Keratinocyte (primary cell): ENCODE measurements at regions not wholly inside any gene's neighbourhood (a gene's known extent, or its start where the extent isn't known, plus 50 kb on each side); places are given as distances from the start of the nearest gene placed in this dataset.
"Not testable (repeated sequence)": the region's sequence is repeated elsewhere in the genome, so short reads cannot be mapped to it uniquely, and the experiment has no call there.

ENCODE experiments used
- CTCF ChIP-seq, 3 experiments: IDR thresholded peaks in 1 of 3; conservative IDR thresholded peaks in 1 of 3; optimal IDR thresholded peaks in 1 of 3; 2 replicates in 2 of 3; 3 replicates in 1 of 3; pipeline versions ENCODE3 to v1.5.1; 2011; ENCODE audit warnings: low read length in 3 of 3, mild to moderate bottlenecking in 3 of 3, moderate library complexity in 2 of 3, control low read depth in 1 of 3, inconsistent platforms in 1 of 3; ENCODE audit not compliant: insufficient read depth in 2 of 3; ENCODE audit errors: extremely low read depth in 1 of 3
- EZH2 ChIP-seq: IDR thresholded peaks from one replicate; pipeline ENCODE4 v1.6.1; 2012; ENCODE audit warnings: inconsistent platforms, mild to moderate bottlenecking, low read length, moderate library complexity

DNA sequence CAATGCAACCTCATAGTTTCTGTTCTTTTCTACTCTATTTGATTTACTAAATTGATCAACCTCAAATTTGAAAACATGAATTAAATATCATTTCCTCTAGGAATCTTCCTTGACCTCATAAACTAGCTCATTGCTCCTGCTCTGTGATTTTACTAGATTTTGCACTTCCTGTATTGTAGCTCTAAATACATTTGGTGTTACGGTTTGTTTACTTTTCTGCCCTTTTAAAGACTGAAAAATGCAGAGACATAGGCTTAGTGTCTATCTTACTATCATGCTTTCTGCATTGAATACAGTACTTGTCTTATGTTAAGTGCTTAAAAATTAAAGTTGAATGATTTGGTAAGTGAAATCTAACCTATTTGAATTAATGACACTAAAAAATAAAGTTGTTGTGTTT is 412.1 kb downstream of the CCER1 start:
- TF ChIP-seq CTCF (optimal IDR thresholded peaks at IDR 0.05 in 1 of 3, IDR thresholded peaks at IDR 0.05 in 1 of 3, conservative IDR thresholded peaks at IDR 0.05 in 1 of 3; ENCODE audit: extremely low read depth in 1 of 3, insufficient read depth in 2 of 3, low read length in 3 of 3); EZH2: not testable (repeated sequence)
